HG03469 (cell line): ENCODE measurements at regions not wholly inside any gene's neighbourhood (a gene's known extent, or its start where the extent isn't known, plus 50 kb on each side); places are given as distances from the start of the nearest gene placed in this dataset.

Experiments
- ATAC-seq: cut with Tn5 transposase; IDR thresholded peaks from one replicate; pipeline ENCODE4 v1.9.1; 2021; ENCODE audit warnings: mild to moderate bottlenecking, moderate library complexity, moderate number of reproducible peaks; ENCODE audit not compliant: unreplicated experiment

DNA sequence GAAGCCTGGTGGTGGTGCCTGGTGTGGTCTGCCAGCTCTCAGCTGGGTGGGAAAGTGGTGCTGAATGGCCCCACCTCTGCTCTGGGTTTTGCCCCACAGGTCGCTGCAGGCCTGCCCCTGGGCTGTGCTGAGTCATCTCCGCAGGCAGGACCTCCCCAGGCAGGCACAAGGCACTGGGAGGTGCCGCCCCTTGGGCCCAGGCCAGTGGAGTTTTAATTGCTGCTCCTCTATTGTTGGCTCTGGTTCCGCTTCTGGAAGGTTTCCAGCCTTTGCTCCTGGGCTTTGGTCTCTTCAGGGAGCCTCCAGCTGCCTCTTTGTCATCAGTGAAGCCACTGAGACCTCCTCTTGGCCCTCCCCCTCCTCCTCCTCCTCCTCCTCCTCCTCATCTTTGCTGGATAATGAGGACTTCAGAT lies 180.3 kb upstream of the GRB10 start:
- ATAC-seq: peak; percentile 78

DNA sequence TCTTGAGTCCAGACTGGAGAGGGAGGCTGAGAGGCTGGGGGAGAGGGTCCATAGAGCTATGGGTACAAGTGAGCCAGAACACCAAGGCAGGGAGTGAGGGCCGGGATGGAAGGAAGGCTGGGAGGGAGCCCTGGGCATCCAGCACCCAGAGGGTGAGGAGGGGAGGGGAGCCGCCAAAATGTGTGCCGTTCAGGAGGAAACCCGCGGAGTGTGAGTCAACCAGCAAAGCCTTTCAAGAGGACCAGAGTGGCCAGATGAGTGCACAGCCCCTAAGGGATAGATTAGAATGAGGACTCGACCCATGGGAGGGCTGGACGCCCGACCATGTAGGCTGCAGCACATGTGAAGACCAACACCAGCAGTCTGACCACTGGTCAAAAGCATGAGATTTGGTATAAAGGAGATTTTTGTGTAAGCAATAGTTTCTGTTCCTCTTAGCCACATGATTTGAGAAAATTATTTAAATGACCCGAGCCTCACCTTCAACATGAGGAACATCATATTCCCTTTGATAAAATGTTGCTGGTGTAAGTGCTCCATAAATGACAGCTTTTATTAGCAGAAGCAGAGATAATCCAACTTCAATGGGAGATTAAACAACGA lies 179.7 kb upstream of the GRB10 start:
- peak; percentile 31 for ATAC-seq

- no peak for ATAC-seq
Observed at GRCh38 chr7:50960621-50961310, 178.1 kb upstream of the GRB10 start.

- no peak for ATAC-seq
Observed at GRCh38 chr7:50959991-50960390, 177.3 kb upstream of the GRB10 start.

GRCh38 chr7:50959560-50959959 lies 176.9 kb upstream of the GRB10 start:
- no peak for ATAC-seq

- ATAC-seq: no peak
Observed at GRCh38 chr7:50957855-50958254, 175.2 kb upstream of the GRB10 start.

GRCh38 chr7:50957431-50957830 lies 174.7 kb upstream of the GRB10 start:
- no peak for ATAC-seq

GRCh38 chr7:50956522-50957155 lies 173.9 kb upstream of the GRB10 start:
- no peak for ATAC-seq

DNA sequence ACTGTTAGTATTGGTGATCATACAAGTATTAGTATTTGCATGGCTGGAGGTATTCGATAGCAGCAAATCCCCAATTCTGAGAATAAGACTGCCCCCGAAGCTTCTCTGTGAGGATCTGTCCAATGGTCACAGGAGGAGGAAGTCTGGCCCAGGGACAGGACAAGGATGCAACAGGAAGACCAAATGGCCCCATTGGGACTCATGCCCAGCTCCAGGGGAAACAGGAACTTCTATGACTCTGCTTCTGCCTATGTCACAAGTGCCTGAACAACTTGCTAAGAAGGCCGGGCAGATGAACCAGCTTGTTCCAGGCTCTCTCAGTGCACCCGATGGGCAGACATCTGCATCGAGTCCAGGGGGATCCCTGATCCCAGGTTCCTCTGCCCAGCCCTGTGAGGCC lies 172.0 kb upstream of the GRB10 start:
- ATAC-seq: no peak

- ATAC-seq: no peak
Observed at GRCh38 chr7:50954245-50954644, 171.5 kb upstream of the GRB10 start.

GRCh38 chr7:50953820-50954219 lies 171.1 kb upstream of the GRB10 start:
- no peak for ATAC-seq

GRCh38 chr7:50953303-50953702 lies 170.6 kb upstream of the GRB10 start:
- ATAC-seq: no peak

- ATAC-seq: no peak
Observed at GRCh38 chr7:50952544-50952943, 169.8 kb upstream of the GRB10 start.

- ATAC-seq: no peak
Observed at GRCh38 chr7:50952120-50952519, 169.4 kb upstream of the GRB10 start.

DNA sequence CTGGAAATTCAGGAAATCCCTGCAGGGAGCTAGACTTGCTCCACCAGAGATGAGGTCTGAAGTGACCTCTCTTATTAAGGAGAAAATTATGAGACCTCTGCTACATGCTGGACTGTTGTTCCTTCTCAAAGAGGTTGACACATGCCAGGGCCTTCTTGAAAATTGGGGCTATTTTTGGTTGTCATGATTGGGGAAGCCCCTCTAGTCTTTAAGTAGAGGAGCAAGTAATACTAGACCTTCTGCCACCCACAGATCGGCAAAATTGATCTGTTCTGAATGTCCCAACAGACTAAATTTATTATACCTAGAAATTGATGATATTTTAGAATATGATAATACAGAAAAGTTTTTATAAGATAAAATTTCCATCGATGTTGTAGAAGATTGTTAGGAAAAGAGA lies 160.8 kb upstream of the GRB10 start:
- no peak for ATAC-seq

GRCh38 chr7:50941525-50941924 lies 158.8 kb upstream of the GRB10 start:
- ATAC-seq: no peak

- no peak for ATAC-seq
Observed at GRCh38 chr7:50940621-50941020, 157.9 kb upstream of the GRB10 start.

- no peak for ATAC-seq
Observed at GRCh38 chr7:50939021-50939420, 156.3 kb upstream of the GRB10 start.

- ATAC-seq: no peak
Observed at GRCh38 chr7:50937727-50938126, 155.0 kb upstream of the GRB10 start.

- no peak for ATAC-seq
Observed at GRCh38 chr7:50926049-50926448, 143.4 kb upstream of the GRB10 start.

DNA sequence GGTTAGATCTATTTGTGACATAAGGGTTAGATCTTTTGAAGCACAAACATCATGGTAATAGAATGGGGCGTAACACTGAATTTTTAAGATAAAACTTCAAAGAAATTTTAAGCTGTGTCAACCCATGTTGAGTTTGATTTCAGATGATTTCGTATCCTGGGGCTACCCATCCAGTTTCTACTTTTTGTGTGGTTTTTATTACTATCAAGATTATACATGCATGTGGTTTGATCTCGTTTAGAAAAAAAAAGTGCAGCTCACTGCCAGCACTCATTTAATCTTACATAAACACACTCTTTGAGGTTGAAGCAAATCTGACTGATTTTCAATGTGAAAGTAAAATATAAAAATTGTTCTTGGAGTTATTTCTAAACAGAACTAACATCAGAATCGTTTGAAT lies 140.8 kb upstream of the GRB10 start:
- ATAC-seq: no peak

- ATAC-seq: no peak
Observed at GRCh38 chr7:50921114-50921813, 138.6 kb upstream of the GRB10 start.
